CD14-positive monocyte (primary cell): ENCODE measurements at regions not wholly inside any gene's neighbourhood (a gene's known extent, or its start where the extent isn't known, plus 50 kb on each side); places are given as distances from the start of the nearest gene placed in this dataset.

Source experiments
- DNase-seq, 3 donors: peaks; one replicate each; pipeline ENCODE4 v3.0.0-alpha.2; 2011 to 2022
- H2AFZ ChIP-seq: 2 replicates; pipeline ENCODE4 v1.6.0; 2012; ENCODE audit warnings: mild to moderate bottlenecking, low read depth, low read length, inconsistent platforms; ENCODE audit not compliant: insufficient read depth, poor library complexity, severe bottlenecking
- H3K27ac ChIP-seq, 2 donors: 1 replicate in 1 of 2; 2 replicates in 1 of 2; pipeline ENCODE4 v1.5.1; 2012 to 2013; ENCODE audit warnings: low read length in 2 of 2, control low read depth in 1 of 2, inconsistent platforms in 1 of 2, low read depth in 1 of 2, mild to moderate bottlenecking in 1 of 2
- H3K27me3 ChIP-seq, 2 donors: one replicate each; pipeline versions ENCODE4 v1.6.0 to v1.6.1; 2011 to 2013; ENCODE audit warnings: low read length in 2 of 2; ENCODE audit not compliant: control insufficient read depth in 2 of 2, insufficient read depth in 2 of 2
- H3K36me3 ChIP-seq, 2 donors: replicated peaks in 1 of 2; 1 replicate in 1 of 2; 2 replicates in 1 of 2; pipeline versions ENCODE4 v1.5.1 to v1.6.1; 2012 to 2013; ENCODE audit warnings: low read length in 2 of 2, control low read depth in 1 of 2, inconsistent platforms in 1 of 2, mild to moderate bottlenecking in 1 of 2; ENCODE audit not compliant: insufficient read depth in 2 of 2, control insufficient read depth in 1 of 2
- H3K4me1 ChIP-seq, 2 donors: 1 replicate in 1 of 2; 2 replicates in 1 of 2; pipeline versions ENCODE4 v1.5.1 to v1.6.1; 2012 to 2013; ENCODE audit warnings: low read length in 2 of 2, control low read depth in 1 of 2, inconsistent platforms in 1 of 2, mild to moderate bottlenecking in 1 of 2, moderate library complexity in 1 of 2; ENCODE audit not compliant: insufficient read depth in 2 of 2, control insufficient read depth in 1 of 2
- H3K4me2 ChIP-seq: replicated peaks from 2 replicates; pipeline ENCODE3; 2012; ENCODE audit warnings: low read length, moderate library complexity, mild to moderate bottlenecking; ENCODE audit not compliant: poor library complexity, severe bottlenecking; ENCODE audit errors: extremely low read depth
- H3K4me3 ChIP-seq, 3 experiments: fragments of 200-600 bp in 1 of 3; sonication (generic) in 1 of 3; replicated peaks in 1 of 3; 1 replicate in 2 of 3; 2 replicates in 1 of 3; pipeline ENCODE4 v1.5.1; 2011 to 2013; ENCODE audit warnings: low read length in 3 of 3, mild to moderate bottlenecking in 3 of 3, control low read depth in 2 of 3, low read depth in 2 of 3, inconsistent platforms in 1 of 3, moderate library complexity in 1 of 3
- H3K79me2 ChIP-seq: 2 replicates; pipeline ENCODE4 v1.6.0; 2012; ENCODE audit warnings: mild to moderate bottlenecking, control low read depth, inconsistent platforms, low read length, moderate library complexity; ENCODE audit not compliant: insufficient read depth
- H3K9ac ChIP-seq: 2 replicates; pipeline ENCODE4 v1.6.0; 2017; ENCODE audit warnings: low read length, mild to moderate bottlenecking; ENCODE audit not compliant: insufficient read depth, poor library complexity, severe bottlenecking
- H3K9me3 ChIP-seq, 2 donors: replicated peaks in 1 of 2; 1 replicate in 1 of 2; 2 replicates in 1 of 2; pipeline versions ENCODE4 v1.5.1 to v1.6.1; 2012 to 2013; ENCODE audit warnings: low read length in 2 of 2, control low read depth in 1 of 2; ENCODE audit not compliant: control insufficient read depth in 1 of 2, insufficient read depth in 1 of 2
- H4K20me1 ChIP-seq: 2 replicates; pipeline ENCODE4 v1.6.0; 2012; ENCODE audit warnings: mild to moderate bottlenecking, low read length, control low read depth, moderate library complexity; ENCODE audit not compliant: insufficient read depth
- H3K27ac Mint-ChIP-seq, 7 donors: one replicate each; pipeline ENCODE4 v1.8.0; 2020; ENCODE audit warnings: mild to moderate bottlenecking in 7 of 7, mixed read lengths in 7 of 7, moderate library complexity in 6 of 7, inconsistent platforms in 2 of 7
- H3K27me3 Mint-ChIP-seq, 3 donors: one replicate each; pipeline ENCODE4 v1.8.0; 2021 to 2022; ENCODE audit warnings: low read depth in 3 of 3, mild to moderate bottlenecking in 3 of 3, mixed read lengths in 3 of 3, moderate library complexity in 3 of 3, inconsistent platforms in 1 of 3
- H3K36me3 Mint-ChIP-seq, 2 donors: one replicate each; pipeline ENCODE4 v1.8.0; 2020; ENCODE audit warnings: mixed read lengths in 2 of 2, inconsistent platforms in 1 of 2, mild to moderate bottlenecking in 1 of 2
- H3K4me1 Mint-ChIP-seq: one replicate; pipeline ENCODE4 v1.8.0; 2020; ENCODE audit warnings: mild to moderate bottlenecking, mixed read lengths
- H3K4me3 Mint-ChIP-seq, 2 donors: one replicate each; pipeline ENCODE4 v1.8.0; 2020; ENCODE audit warnings: mild to moderate bottlenecking in 2 of 2, mixed read lengths in 2 of 2, moderate library complexity in 1 of 2
- H3K9me3 Mint-ChIP-seq, 7 donors: one replicate each; pipeline ENCODE4 v1.8.0; 2020 to 2022; ENCODE audit warnings: mixed read lengths in 7 of 7, mild to moderate bottlenecking in 6 of 7, moderate library complexity in 6 of 7, inconsistent platforms in 2 of 7
- CTCF ChIP-seq: fragments of 200-600 bp; IDR thresholded peaks from one replicate; pipeline ENCODE4 v1.8.0; 2022; ENCODE audit warnings: antibody characterized with exemption, mild to moderate bottlenecking
- WGBS: methylation state at CpG from one replicate; pipeline ENCODE4 v1.1.5; 2013; ENCODE audit warnings: missing lambda C conversion rate; ENCODE audit not compliant: insufficient coverage; 5-methylcytosine and 5-hydroxymethylcytosine counted together
- intact Hi-C, 2 donors: fragments of 100-400 bp; cut with micrococcal nuclease; formaldehyde crosslinking; loops; one replicate each; pipeline versions ENCODE4 v1.15.0 to v1.15.1; 2023

GRCh38 chr2:111712361-111712760 is 171.6 kb downstream of the ANAPC1 start:
- no peak for DNase-seq
- H3K79me2 ChIP-seq = no peaks in the 10 kb centered on the region
- peaks cover 8 to 17% of the 10 kb centered on the region in 2 donors for H3K4me1 ChIP-seq
- no peak overlapping the region for H3K4me2 ChIP-seq
- H3K4me3 ChIP-seq = no peak overlapping the region
- H3K9ac ChIP-seq = no peak overlapping the region
- Mint-ChIP-seq H3K27ac (no peak overlapping the region), H3K4me1 (peaks cover 19% of the 10 kb centered on the region), H3K9me3 (peaks cover 0 to 7% (median 5%) of the 10 kb centered on the region in 7 donors), H3K4me3 (no peak overlapping the region), H3K27me3 (peaks cover 0 to 2% (median 2%) of the 10 kb centered on the region in 3 donors), H3K36me3 (no peaks in the 10 kb centered on the region)
- H3K9me3 ChIP-seq = peaks cover 0 to 8% of the 10 kb centered on the region in 2 donors
- intact Hi-C loops = no loop called here
- no peak for TF ChIP-seq CTCF
- WGBS = no CpG with 5 or more reads among the region's 7 CpGs
- H3K36me3 ChIP-seq = no peaks in the 10 kb centered on the region
- H3K27me3 ChIP-seq = no peaks in the 10 kb centered on the region
- H3K27ac ChIP-seq = no peak overlapping the region
- no peaks in the 10 kb centered on the region for H4K20me1 ChIP-seq
- no peak overlapping the region for H2AFZ ChIP-seq

- Mint-ChIP-seq H3K4me1 (peaks cover 19% of the 10 kb centered on the region), H3K9me3 (peaks cover 0 to 7% (median 5%) of the 10 kb centered on the region in 7 donors), H3K27me3 (peaks cover 0 to 2% (median 2%) of the 10 kb centered on the region in 3 donors), H3K4me3 (no peak overlapping the region), H3K36me3 (no peaks in the 10 kb centered on the region), H3K27ac (no peak overlapping the region)
- Histone ChIP-seq H3K36me3 (no peaks in the 10 kb centered on the region), H3K79me2 (no peaks in the 10 kb centered on the region), H3K9ac (no peak overlapping the region), H3K9me3 (peaks cover 0 to 8% of the 10 kb centered on the region in 2 donors), H3K4me3 (no peak overlapping the region), H3K27me3 (no peaks in the 10 kb centered on the region), H2AFZ (no peak overlapping the region), H4K20me1 (no peaks in the 10 kb centered on the region), H3K4me2 (no peak overlapping the region), H3K27ac (no peak overlapping the region), H3K4me1 (peaks cover 8 to 17% of the 10 kb centered on the region in 2 donors)
- intact Hi-C loops = no loop called here
- DNase-seq = no peak
- TF ChIP-seq CTCF = no peak
- WGBS = 86% methylated on average over 3 of the region's 5 CpGs
Measured at GRCh38 chr2:111712940-111713515, 171.0 kb downstream of the ANAPC1 start.
